CD4-positive, alpha-beta T cell treated with Interleukin-6 at 100 ng/mL for 8 hours (primary cell): ENCODE measurements at regions not wholly inside any gene's neighbourhood (a gene's known extent, or its start where the extent isn't known, plus 50 kb on each side); places are given as distances from the start of the nearest gene placed in this dataset.

ENCODE experiments used
- DNase-seq: peaks from one replicate; pipeline ENCODE4 v3.0.0-alpha.2; 2020; ENCODE audit warnings: mixed read lengths, low spot score

DNA sequence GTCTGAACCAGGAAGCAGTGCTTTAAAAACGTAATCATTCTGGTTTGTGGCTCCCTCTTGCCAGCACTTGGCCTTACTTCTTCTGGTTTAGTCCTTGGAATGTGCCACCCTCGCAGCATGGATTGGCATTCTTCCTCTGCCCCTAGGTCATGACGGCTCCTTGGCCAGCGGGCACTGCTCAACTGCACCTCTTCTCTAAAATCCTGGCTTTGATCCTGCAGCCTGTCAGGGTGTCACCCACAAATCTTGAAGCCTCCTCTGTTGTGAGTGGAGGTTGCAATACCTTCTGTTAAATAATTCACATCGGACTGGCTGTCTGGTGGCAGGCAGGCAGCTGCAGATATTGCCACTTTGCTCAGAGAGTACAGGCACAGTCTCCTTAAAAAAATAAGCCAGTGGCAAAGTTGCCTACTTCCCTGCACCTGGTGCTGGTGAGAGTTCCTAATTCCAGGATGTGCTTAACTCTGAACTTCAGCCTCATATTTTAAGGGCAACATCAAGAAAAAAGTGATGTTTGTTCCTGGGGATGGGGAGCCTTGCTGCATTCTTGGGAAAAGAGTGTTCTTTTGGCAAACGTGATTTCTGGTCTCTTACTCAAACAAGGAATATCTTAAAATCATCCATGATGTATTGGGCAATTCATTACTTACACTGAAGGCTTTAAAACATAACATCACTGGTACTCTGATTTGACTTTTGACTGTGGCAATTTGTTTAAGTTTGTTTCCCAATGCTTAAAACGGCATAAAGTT is 179.8 kb downstream of the FOXA2 start:
- DNase-seq = no peak

DNA sequence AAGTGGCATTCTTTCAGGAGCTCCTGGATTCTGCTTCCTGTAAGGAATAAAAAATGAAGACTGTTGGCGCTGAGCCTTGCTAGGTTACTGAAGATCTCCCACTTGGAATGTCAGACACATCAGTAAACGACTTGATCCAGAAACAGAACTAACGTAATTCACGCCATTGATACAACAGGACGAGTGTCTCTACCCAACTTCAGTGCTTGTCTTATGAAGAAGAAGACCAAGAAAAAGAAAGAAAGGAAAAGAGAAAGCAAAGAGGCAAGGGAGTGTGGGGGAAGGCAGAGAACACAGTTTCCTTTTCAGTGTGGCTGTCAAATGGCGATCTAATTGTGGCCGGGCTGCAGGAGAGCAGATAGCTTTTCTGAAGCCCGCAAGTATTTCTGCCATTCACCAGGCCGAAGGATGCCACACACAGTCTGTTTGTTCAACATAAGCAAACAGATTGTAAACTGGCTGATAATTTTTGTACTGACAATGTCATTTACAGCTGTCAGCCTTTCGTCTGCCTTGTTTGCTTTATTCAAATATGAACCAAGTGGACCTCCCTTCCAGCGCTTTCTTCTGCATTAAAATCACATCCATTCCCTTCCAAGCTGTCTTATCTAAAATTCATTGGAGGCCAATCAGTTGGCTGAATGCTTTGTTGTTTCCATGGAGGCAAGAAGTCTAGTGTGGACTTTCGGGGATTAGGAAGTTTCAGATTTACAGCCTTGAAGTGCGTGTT is 180.6 kb downstream of the FOXA2 start:
- no peak for DNase-seq

- no peak for DNase-seq
Observed at GRCh38 chr20:22403022-22403631, 181.2 kb downstream of the FOXA2 start.

GRCh38 chr20:22402550-22402949 is 181.8 kb downstream of the FOXA2 start:
- no peak for DNase-seq

DNA sequence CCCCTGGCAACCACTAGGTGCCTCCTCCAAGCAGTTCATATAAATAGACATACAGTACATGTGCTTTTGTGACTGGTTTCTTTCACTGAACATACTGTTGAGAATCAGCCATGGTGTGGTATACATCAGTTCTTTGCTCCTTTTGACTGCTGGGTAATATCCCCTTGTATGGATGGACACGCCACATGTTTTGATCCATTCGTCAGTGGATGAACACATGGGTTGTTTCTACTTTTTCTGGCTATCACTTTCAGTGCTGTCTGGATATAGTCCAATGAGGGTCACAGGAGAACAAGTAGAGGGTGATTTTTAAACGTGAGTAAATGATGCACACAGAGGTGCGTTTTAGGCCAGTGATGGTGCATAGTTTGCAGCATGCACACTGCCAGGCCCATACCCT is 183.9 kb downstream of the FOXA2 start:
- no peak for DNase-seq

DNA sequence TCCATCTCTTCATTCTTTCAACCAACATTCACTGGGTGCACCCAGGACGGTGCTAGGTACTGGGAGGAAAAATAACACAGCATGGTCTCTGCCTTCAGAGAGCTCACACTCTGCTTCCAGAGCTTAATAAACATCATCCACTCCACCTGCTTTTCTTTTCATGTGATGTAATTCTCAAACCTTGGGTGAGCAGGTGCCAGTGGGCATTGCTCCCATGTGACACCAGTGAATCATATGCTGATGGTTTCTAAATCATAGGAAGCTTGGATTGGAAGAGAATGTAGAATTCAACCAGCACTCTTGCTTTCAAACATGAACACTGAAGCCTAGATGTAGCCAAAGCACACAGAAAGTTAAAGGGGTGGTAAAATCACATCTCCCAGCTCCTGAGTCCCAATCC is 189.8 kb downstream of the FOXA2 start:
- no peak for DNase-seq

DNA sequence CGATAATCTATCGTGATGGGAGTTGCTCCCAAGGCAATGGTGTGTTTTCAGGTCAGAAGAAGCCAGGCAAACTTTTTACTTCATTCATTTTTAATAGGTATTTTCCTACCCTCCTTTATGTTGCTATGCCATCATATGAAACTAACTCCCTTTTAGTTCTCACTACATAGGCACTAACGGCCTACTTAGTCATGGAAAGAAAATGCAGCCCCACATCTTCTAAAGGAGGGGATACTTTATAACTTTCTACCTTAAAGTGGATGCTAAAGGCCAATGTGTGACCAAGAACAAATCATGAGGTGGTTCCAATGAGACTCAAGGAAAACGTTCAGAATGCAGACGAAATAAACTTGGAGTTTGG is 193.8 kb downstream of the FOXA2 start:
- no peak for DNase-seq

DNA sequence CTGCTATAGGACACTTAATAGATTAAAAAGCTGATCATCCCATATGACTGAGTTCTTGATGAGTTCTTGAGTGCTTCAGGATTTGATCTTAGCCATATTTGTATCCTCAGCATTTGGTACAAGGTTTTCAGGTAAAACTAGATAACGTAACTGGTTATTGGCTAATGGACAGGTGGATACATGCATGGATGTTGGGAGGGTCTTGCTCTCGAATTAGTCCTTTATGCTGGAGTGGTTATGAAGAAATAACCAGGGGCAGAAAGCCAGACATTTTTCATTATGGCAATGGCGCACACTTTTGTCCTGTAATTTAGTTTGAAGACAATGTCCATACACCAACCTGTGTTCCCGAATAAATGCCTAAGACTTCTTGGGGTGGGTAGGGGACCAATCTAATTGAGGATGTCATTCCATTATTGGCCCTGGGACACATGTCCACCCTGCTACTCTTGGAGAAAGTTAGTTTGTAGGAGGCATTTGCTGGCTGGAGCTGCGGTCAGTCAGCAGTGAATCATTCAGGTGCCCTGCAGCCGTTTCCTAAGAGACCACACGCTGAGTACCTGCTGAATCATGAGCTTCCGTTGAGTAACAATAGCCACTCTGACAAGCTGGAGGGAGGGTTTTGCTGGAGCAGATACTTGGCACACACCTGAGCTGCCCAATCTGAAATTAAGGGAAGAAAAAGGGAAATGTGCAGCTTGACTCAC is 194.4 kb downstream of the FOXA2 start:
- DNase-seq = no peak

DNA sequence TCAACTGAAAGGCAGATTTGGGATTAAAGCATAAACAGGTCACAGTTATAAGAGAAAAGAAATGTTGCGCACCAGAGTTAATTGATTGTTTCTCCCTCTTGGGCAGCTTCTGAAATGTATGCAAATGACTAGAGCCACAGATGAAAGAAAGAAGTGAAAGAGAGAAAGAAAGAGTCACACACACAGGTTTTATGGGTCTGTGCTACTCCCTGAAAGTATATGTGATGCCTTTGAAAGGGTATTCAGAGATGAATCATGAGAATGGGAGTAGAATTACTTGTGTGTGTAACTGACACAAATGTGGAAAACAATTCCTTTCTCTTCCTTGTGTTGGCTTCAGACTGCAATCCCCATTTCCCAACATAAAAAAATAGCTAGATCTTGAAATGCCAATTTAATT is 196.9 kb downstream of the FOXA2 start:
- no peak for DNase-seq

- DNase-seq = no peak
Observed at GRCh38 chr20:22386306-22386623, 198.1 kb downstream of the FOXA2 start.

DNA sequence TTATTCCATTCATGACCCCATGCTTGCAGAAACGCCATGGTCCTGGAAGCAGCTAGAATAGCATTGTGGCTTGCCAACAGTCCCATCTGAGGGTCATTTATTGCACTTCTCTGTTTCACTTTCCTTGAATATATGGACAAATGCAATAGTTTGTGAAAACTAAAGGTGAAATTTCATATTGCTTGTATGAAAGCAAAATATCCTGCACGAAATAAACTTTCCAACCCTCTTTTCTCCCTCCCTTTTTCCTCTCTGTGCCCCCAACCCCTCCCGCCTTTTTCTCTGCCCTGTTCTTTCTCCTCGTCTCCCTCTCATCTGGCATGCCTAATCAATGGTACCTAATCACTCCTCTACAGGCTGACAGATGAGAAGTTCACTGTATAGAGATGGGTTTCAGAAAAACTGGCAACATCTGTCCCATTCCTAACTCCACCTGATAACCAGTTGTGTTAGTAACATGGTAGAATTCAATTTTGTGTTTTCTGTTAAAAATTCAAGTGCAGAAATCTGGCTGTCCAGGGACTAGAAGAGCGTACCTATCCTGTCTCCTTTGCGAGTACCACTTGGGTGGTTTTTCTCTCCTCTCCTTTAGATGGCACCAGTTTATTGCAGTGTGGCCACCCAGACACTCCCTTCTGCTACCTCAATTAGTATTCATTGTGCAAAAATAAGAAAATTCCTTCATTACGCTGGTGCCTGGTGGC is 198.6 kb downstream of the FOXA2 start:
- DNase-seq = no peak

GRCh38 chr20:22384978-22385377 is 199.4 kb downstream of the FOXA2 start:
- no peak for DNase-seq

GRCh38 chr20:22383156-22383555 is 201.2 kb downstream of the FOXA2 start:
- DNase-seq = no peak

- DNase-seq = no peak
Observed at GRCh38 chr20:22382742-22383141, 201.6 kb downstream of the FOXA2 start.

- DNase-seq = no peak
Observed at GRCh38 chr20:22381812-22382416, 202.5 kb downstream of the FOXA2 start.

DNA sequence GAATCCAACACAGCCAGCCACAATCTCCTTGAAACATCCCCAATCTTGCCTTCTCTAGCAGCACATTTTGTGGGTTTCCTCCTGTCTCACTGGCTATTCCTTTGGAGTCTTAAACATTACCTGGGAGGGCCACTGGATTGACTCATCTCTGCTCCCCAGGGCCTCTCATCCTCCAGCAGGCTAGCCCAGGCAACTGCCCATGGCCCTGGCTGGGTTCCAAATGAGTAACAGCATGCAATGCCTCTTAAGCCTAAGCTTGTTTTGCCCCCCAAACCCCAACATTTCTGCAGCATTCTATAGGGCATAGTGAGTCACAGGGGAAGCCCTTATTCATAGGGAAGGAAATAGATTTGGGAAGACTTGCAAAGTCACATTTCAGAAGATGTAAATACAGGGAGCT is 204.9 kb downstream of the FOXA2 start:
- no peak for DNase-seq

DNA sequence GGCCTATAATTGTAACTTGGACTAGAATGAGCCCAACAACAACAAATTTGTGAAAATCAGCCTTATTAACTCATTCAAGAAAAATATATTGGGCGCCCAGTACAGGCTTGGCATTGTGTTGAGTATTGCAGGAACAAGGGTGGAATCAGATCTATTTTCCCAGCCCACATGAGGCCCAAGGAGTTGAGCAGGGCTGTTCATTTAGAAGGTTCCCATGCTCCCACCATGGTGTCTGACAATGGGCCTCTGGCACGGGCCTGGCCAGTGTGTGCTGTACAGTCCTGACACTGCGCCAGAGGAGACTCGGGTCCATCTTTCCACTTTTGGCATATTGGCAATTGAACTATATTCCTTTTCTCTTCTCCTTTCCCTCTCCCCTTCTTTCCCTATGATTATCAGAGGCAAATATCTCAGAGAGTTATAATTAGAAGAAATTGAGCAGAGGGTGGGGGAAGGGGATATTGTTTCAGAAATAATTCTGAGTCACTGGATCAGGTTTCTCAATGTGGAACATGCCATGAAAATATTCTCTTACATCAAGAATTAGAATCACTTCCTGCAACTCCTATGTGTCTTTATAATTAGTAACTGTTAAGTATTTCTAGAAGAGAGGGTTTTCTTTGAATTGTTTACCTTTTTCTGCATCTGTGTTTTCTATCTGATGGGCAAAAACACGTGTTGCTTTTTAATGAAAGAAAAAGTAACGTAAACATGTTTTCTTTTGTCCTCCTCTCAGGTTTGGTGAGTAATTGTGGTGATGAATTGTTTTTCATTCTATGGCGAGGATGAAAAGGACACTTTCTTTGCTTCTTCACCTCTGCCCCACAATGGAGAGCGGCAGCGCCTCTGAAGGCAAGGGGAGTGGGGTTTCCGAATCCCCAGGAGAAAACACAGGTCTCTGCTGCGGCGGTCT is 209.4 kb downstream of the FOXA2 start:
- DNase-seq = no peak

DNA sequence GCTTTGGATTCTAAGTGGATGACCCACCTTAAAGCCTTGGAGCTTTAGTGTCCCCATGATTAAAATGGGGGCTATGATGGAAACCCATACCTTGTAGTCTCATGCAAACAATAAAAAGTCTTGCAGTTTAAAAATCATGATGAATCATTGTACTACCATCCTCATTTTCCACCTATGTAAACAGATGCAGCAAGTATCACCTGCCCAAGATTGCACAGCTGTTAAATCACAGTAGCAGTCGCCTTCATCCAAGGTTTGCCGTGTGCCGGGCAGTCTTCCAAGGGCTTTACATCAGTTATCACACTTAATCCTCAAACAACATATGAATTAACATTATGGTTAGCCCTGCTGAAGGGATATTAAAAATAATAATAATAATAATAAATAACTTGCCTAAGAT is 210.3 kb downstream of the FOXA2 start:
- no peak for DNase-seq

- DNase-seq = no peak
Observed at GRCh38 chr20:22373164-22373895, 211.0 kb downstream of the FOXA2 start.

DNA sequence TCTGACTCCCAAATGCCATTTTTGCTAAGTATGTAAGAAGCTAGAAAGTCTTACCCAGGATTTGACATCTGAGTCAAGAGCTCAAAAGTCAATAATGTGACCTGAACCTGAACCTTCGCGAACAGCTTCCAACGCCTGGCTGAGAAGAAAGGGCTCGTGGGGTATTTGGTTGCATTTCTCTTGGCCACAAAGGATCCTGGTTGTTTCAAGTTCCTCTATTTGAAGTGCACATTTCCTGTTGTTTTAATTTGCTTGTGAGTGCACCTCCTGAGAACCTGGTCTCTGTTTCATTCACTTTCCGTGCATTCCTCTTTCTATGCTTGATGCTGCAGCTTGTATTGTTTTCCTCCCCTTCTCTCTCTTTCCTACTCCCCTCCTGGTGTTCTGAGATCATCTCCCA is 212.5 kb downstream of the FOXA2 start:
- DNase-seq = no peak
